WI38 (cell line): ENCODE measurements at regions not wholly inside any gene's neighbourhood (a gene's known extent, or its start where the extent isn't known, plus 50 kb on each side); places are given as distances from the start of the nearest gene placed in this dataset.

Experiments used
- H3K4me3 ChIP-seq: 2 replicates; pipeline ENCODE4 v1.5.1; 2011; ENCODE audit warnings: low read depth, mild to moderate bottlenecking, control low read depth, low read length
- TF ChIP-seq, protein P1 (sequence below): IDR thresholded peaks from 2 replicates; pipeline ENCODE4 v1.5.1; 2012; ENCODE audit warnings: low read depth, mild to moderate bottlenecking, control low read depth, low read length

DNA sequence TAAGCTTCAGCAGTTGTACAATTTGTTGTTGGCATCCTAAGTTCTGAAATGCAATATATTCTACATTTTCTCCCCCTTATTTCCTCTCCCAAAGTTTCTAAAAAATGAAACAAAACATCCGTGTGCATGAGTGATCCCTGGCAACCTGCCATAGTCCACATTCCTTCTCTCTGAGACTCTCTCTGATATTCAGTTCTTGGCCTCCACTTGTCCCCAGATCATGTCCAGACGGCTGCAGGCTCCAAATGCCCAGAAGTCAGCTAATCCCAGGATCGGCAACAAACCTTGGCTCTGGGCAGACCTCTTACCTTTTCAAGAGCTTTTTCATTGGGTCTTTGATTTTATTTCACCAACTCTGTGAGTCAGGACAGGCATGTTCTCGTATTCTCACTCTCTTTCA, 187.8 kb downstream of the ETS2 start:
- TF ChIP-seq, protein P1, sequence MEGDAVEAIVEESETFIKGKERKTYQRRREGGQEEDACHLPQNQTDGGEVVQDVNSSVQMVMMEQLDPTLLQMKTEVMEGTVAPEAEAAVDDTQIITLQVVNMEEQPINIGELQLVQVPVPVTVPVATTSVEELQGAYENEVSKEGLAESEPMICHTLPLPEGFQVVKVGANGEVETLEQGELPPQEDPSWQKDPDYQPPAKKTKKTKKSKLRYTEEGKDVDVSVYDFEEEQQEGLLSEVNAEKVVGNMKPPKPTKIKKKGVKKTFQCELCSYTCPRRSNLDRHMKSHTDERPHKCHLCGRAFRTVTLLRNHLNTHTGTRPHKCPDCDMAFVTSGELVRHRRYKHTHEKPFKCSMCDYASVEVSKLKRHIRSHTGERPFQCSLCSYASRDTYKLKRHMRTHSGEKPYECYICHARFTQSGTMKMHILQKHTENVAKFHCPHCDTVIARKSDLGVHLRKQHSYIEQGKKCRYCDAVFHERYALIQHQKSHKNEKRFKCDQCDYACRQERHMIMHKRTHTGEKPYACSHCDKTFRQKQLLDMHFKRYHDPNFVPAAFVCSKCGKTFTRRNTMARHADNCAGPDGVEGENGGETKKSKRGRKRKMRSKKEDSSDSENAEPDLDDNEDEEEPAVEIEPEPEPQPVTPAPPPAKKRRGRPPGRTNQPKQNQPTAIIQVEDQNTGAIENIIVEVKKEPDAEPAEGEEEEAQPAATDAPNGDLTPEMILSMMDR, result no peak
- no peak overlapping the region for H3K4me3 ChIP-seq

DNA sequence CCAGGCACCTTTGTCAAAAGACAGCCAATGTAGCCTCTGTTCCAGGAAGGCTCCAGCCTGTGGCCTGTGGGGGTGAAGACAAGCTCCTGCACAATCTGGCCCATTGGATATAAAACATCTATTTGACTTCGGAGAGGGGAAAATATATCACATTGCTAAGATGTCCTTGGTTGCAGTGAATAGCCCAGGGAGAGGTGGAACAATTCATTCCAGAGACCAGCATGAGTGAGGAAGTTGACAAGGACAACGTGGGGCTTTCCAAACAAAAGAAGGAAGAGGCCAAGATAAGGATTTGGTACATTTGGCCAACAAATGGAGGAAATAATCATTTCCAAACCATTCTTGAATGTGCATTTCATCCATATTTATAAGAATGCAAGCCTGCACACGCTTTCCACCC, 187.0 kb downstream of the ETS2 start:
- TF ChIP-seq, protein P1, result no peak
- H3K4me3 ChIP-seq, result no peak overlapping the region

DNA sequence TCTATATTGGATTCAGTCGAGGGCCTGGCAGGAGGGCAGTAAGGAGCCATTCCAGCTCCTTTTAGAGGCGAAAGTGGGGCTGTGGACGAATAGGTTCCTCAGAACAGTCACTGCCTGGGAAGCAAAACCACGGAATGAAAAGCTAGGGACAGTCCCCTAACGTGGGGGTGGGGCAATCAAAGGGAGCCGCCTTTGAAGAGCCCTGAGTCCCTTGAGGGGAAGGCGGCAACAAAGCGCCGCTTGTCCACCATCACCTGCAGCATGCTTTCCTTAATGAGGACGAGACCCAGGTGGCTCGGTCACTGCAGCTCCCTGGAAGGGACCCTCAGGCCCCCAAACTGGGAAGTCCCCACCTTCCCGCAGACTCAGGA, 184.7 kb downstream of the ETS2 start:
- no peak overlapping the region for H3K4me3 ChIP-seq
- TF ChIP-seq, protein P1, result no peak

DNA sequence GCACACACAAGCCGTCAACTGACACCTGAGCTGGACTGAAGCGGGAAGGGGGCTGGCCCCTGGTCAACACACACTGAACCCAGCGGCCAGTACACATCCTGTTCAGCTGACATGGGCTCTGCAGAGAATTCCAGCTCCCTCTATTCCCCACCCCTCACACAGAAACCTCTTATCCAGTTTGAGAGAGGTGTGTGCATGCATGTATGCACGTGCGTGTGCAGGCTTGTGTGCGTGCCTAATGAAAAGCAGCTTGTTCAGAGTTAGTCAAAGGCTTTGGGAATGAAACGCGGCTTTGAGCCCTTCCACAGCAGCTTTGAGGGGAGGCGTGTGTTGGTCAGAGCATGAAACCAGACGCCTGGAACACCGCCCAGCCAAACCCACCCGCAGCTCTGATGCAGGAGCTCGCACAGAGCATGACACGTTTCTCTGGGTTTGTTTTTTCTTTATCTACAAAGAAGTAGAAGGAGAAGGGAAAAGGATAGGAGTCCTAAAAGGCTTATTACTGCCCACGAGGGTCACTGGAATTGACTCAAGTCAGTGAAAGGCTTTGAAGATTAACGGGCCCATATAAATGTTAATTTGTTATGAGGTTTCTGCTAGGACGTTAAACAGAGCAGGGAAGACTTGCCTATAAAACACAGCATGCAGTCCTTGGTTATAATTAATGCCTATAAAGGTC, 184.2 kb downstream of the ETS2 start:
- H3K4me3 ChIP-seq, result no peak overlapping the region
- TF ChIP-seq, protein P1, result no peak

DNA sequence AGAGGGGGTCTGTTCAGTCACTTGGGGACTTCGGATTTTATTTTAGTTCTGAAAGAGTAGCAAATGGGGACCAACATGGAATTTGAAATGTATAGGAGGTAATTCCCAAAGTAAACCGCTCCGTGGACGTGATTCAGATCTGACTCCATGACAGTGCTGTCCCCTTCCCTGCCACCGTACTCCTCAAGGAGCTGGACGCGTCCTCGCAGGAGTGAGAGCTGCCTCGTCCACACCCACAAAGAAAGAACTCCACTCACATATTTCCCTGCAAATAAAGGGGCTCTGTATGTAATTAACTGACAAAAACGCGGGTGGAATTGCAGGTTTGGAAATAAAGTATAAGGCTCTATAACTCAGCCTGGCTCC, 183.6 kb downstream of the ETS2 start:
- no peak overlapping the region for H3K4me3 ChIP-seq

DNA sequence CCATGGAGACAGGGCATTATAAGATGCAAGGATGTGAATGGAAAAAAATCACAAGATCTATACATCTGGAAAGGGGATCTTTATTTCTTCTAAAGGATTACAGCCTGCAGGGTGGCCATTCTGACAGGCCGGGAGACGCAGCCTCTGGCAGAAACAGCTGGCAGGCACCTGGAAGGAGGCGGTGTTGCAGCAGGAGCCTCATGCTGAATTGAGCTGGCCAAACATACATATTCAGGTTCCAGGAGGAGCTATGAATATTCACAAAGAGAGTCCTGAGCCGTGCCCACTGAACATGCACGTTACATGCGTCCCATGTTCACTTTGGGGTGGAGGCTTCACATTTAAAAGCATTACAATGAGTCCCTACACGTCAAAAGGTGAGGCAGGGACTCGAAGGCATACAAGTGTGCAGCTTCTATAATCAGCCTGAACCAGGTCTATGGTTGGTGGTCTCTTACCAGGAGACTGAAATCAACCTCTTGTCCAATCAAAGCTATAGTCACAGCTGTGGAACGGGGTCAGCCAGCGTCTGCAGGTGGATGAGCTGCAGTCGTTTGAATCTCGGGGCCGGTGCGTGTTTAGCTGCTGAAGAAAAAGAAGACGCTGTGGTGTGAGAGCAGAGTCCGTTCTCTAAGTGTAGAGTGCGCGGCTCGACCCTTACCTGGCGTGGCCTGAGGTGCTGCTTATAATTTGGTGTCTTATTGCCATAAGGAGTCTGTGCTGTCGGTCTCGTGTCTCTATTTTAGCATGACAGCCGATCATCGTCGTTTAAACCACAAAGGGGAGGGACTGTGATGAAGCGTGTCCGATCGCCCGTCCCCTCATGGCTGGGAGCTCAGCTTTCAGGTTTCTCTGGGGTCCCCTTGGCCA, 183.0 kb downstream of the ETS2 start:
- TF ChIP-seq, protein P1, result no peak
- H3K4me3 ChIP-seq, result no peak overlapping the region

More for the DNA sequence above, 183.6 kb downstream of the ETS2 start:
- TF ChIP-seq, protein P1, result no peak
